A204.1 (cell line): ENCODE measurements at regions not wholly inside any gene's neighbourhood (a gene's known extent, or its start where the extent isn't known, plus 50 kb on each side); places are given as distances from the start of the nearest gene placed in this dataset.
"Not testable (repeated sequence)": the region's sequence is repeated elsewhere in the genome, so short reads cannot be mapped to it uniquely, and the experiment has no call there.

ENCODE experiments used
- FAIRE-seq: peaks from 2 replicates; lab custom pipeline; 2012; peaks lifted over from hg19 to GRCh38; lab: Jason Lieb, UNC

DNA sequence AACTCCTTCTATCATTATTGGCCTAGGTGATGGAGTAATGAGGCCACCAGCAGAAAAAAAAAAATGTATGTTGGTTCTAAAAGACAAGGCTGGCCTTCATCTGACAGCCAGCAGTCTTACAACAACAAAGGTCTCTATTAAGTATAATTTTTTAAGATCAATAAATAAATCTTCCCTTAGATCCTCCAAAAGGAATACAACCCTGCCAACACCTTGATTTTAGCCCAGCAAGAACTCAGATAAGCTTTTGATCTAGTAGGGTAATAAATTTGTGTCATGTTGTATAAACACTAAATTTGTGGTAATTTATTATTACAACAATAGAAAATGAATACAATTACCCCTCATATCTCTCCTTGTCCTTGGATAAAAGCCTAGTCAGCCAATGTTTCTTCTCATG lies 633.2 kb upstream of the FAM174A start:
- no peak for FAIRE-seq

DNA sequence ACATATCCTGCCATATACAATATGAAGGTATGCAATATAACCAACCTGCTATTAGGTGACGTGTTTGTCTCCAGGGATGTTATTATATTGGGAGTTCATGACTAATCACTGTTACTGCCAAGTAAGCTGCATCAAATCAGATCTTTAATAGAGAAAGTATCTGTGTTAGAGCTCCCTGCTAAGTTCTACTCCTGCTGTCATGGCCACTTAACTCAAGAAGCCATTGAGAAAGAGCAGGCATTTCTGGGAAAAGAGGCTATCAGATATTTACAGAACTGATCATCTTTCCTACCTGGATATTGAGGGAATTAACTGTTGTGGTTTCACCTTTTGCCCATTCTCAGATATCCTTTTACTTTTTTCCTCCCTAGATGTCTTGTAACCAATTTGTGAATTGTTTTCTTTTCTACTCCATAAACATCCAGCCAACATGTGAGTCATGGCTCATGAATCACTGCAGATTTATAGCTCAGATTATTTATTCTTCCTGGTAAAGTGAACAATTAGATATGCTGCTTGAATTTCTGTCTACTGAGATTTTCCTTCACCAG lies 634.8 kb upstream of the FAM174A start:
- peak; percentile 52 for FAIRE-seq

DNA sequence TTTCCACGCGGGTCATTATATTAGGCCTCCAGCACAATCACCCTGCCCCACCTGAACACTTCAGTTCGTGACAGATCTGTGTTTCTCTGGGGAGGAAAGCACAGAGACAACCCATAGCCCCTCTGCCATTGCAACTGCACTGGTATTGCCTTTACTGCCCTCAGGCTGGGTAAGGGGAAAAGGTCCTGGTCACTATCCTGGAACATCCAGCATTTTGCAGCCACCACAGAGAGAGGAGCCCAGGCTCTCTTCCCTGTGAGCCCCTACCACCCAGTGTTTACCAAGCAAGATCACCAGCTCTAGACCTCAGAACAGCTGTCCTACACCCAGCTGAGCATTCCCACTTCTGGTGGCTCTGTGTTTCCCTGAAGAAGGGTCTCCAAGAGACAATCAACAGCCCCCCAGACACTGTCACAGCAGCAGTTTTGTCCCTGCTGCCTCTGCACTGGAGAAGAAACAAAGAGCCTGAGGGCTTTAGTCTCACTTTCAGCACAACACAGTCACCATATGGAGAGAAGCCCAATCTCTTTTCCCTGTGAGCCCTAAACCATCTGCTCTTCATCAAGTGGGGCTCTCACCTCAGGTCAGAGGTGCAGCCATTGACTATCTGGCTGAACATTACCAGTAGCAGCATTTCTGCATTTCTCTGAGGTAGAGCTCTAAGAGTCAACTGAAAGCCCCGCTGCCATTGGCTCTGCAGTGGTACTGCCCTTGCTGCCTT lies 655.2 kb upstream of the FAM174A start:
- FAIRE-seq, result no peak

GRCh38 chr5:99878830-99879229 lies 656.3 kb upstream of the FAM174A start:
- FAIRE-seq, result no peak

DNA sequence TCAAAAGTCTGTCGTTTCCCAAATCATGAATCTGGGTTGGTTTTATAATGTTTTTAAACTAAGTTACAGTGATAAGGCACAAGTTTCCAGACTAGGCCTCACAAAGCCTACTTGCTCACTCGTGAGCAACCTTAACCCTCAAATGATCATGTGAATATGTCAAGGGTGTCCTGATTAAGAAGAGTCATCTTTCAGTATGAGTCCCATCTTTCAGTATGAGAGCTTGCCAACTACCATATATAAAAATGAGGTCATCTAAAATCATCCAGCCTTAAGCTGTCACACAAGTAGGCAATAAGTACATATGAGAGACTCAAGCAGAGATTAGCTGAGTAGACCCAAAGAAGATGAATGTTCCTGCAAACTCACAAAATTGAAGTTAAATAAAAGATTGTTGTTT lies 668.4 kb upstream of the FAM174A start:
- no peak for FAIRE-seq

DNA sequence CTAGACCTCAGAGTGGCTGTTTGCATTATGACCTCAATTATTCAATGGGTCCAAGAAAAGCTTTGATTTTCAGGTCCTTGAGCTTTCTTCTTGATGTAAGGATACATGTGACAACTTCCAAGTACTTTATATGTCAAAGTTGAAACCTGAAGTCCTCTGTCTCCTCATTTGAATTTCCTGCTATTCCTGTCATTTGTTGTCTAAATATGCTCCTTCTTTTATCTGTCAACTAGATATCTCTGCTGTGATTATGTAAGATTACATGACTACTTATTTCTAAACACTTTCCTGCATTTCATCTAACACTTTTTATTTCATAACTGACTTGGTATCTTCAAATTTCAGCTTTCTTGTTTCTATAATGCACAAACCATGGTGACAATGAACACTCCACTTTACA lies 670.0 kb upstream of the FAM174A start:
- FAIRE-seq, result no peak

DNA sequence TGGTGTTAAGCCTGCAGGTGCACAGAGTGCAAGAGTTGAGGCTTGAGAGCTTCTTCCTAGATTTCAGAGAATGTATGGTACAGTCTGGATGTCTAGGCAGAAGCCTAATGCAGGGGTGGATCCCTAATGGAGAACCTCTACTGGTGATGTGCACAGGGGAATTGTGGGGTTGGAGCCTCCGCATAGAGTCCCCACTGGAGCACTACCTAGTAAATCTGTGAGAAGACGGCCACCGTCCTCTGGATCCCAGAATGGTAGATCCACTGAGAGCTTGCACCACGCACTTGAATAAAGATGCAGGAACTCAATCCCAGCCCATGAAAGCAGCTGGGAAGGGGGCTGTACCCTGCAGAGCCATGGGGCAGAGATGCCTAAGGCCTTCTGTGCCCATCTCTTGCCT lies 699.4 kb upstream of the FAM174A start:
- FAIRE-seq, result no peak

- FAIRE-seq, result no peak
These were observed 708.0 kb upstream of the FAM174A start for GRCh38 chr5:99827136-99827535.

DNA sequence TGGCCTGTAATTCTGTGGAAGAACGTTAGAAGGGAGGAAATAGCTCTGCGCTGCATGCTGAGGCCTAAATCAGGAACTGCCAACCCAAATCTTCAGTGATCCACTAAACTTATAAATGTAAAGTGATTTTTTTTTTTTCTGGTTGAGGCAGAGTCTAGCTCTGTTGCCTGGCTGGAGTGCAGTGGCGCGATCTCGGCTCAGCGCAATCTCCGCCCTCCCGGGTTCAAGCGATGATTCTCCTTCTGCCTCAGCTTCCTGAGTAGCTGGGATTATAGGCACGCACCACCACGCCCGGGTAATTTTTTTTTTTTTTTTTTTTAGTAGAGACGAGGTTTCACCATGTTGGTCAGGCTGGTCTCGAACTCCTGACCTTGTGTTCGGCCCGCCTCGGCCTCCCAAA lies 717.4 kb upstream of the FAM174A start:
- no peak for FAIRE-seq

DNA sequence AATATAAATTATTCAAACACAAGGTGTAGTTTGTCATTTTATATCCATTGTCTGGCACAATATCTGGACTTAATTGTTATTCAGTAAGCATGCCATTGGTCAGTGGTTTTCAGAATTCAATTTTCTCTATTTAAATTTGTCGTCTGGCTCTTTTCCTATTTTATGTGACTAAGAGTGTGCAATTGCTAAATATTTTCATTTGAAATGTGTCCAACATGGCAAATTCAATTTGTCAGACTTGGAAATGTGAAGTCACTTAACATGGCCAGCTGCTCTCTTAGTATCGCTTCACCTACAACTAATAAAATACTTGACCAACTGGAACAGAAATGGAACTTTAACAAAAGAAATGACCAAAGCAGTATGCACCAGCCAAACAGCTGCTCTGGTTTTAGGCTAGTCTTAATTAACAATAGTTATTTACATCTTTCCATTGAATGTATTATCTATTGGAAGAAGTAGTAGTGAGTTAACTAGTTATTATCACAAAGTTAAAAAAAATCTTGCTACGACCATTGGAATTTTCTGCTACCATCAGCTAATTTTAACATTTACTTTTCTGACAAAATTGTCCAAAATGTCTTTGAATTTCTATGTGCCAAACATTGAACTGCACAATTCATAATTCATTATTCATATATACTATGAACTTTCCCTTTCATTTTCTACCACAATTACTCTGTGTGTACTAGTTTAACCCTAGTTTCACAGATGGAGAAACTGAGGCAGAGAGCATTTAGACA lies 720.7 kb upstream of the FAM174A start:
- no peak for FAIRE-seq

GRCh38 chr5:99808657-99809230 lies 726.4 kb upstream of the FAM174A start:
- FAIRE-seq, result no peak

DNA sequence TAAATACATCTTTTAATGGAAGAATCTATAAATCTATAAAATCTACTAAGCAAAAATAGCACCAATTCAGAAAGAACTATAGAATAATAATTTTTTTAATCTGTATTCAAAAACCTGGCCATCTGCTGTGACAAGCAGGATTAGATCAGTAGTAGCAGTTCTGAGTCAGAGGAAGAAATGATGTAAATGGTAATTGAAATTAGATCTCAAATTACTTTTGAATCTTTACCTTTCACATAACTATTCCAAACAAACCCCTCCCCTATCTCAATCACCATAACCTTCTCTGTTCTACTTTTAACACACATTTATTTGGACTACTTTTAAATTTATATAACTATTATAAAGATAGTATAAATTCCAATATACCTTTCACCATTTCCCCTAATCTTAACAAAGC lies 727.8 kb upstream of the FAM174A start:
- no peak for FAIRE-seq

- peak; percentile 3 for FAIRE-seq
These were observed 740.1 kb upstream of the FAM174A start for GRCh38 chr5:99795031-99795430.

DNA sequence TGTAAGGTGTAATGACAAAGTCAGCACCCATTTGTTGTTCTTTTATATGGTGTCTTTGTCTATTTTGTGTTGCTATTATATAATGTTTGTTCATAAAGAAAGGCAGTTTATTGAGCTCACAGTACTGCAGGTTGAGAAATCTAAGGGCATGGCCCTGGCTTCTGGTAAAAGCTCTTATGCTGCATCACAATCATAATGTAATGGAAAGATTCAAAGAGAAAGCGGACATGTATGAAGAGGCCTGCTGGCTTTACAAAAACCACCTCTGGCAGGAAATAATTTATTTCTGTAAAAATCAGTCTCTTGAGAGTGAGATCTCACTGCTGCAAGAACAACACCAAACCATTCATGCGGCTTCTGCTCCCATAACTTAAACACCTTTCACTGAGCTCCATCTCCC lies 746.7 kb upstream of the FAM174A start:
- FAIRE-seq, result no peak

DNA sequence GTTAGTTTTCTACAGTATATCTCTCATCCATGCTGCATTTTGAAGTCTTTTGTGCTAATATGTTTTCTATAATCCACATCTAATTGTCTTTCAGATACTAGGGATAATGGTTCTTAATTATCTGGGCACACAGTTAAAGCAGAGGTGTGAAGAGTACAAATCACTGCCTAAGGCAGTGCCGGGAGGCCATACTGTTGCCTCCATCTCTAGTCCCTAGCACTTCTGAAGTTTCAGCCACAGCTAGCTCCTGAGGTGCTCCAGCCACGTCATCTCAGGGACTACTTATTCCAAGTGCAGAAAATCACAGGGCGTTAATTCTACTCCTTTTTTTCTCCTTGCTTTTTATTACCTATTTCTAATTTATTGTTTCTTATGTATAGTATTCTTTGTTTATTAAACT lies 760.0 kb upstream of the FAM174A start:
- no peak for FAIRE-seq

GRCh38 chr5:99773290-99773689 lies 761.9 kb upstream of the FAM174A start:
- FAIRE-seq, result no peak

DNA sequence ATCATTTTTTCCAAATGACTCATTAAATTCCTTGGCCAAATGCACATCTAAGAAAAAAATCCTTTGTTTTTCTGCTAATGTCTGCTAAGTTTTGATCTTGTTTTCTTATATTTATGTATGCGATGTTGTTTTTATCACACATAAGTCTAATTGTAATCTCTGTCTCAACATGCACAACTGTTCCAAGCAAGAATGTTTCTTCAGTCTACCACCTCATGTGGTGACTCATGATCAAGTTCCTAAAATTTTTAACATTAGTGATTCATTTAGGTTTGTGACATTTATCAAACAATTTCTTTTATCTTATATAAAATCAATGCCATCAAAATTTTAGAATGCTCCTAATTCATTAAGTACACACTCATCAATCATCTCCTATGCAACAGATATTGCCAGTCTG lies 763.9 kb upstream of the FAM174A start:
- FAIRE-seq, result no peak

GRCh38 chr5:99765011-99765410 lies 770.2 kb upstream of the FAM174A start:
- no peak for FAIRE-seq

DNA sequence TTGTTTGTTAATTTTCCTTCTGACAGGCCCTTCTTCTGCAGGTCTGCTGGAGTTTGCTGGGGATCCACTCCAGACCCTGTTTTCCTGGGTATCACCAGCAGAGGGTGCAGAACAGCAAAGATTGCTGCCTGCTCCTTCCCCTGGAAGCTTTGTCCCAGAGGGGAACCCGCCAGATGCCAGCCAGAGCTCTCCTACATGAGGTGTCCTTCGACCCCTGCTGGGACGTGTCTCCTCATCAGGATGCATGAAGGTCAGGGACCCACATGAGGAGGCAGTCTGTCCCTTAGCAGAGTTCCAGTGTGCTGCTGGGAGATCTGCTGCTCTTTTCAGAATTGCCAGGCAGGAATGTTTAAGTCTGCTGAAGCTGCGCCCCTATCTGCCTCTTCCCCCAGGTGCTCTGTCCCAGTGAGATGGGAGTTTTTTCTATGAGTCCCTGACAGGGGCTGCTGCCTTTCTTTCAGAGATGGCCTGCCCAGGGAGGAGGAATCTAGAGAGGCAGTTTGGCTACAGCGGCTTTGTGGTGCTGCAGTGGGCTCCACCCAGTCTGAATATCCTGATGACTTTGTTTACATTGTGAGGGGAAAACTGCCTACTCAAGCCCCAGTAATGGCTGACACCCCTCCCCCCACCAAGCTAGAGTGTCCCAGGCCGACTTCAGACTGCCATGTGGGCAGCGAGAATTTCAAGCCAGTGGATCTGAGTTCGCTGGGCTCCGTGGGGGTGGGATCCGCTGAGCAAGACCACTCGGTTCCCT lies 772.0 kb upstream of the FAM174A start:
- FAIRE-seq, result no peak

DNA sequence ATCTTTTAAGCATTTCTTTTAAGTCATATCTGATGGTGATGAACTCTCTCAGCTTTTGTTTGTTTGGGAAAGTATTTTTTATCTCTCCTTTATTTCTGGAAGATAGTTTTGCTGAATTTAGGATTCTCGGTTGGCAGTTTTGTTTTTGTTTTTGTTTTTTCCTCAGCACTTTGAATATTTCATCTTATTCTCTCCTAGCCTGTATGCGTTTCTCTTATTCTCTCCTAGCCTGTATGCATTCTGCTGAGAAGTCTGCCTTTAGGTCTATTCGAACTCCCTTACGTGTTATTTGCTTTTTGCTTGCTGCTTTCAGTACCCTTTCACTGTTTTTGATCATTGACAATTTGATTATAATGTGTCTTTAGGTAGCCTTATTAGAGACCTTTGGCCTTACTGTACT lies 787.8 kb upstream of the FAM174A start:
- FAIRE-seq, result no peak

GRCh38 chr5:99733146-99733545 lies 802.0 kb upstream of the FAM174A start:
- not testable (repeated sequence) for FAIRE-seq

DNA sequence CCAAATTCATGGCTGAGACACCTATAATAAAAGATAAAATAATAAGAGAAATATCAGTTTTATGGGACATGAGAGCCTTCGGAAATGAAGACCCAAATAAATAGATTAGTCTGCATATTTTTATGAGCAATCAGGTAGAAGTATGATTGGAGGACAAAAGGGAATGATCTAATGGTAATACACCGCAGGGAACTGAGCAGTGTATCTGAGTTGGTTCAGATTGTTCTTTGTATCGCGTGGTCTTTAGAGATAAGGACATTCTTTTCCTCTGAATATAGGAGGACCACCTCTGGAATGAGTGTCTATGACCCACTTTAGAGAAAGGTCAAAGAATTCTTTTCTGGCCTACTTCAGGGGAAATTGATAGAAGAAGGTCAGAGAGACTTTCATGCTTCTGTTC lies 801.8 kb upstream of the CHD1 start:
- not testable (repeated sequence) for FAIRE-seq
